Common myeloid progenitor, CD34-positive (primary cell): ENCODE measurements at regions not wholly inside any gene's neighbourhood (a gene's known extent, or its start where the extent isn't known, plus 50 kb on each side); places are given as distances from the start of the nearest gene placed in this dataset.
A peak's percentile ranks its signal among the peaks of the same experiment; 100 is the strongest.
"Not testable (repeated sequence)": the region's sequence is repeated elsewhere in the genome, so short reads cannot be mapped to it uniquely, and the experiment has no call there.

Source experiments
- CTCF ChIA-PET: fragments of 350-600 bp; sonication (Branson Sonifier 250); formaldehyde crosslinking; loops from one replicate; lab custom pipeline; 2021; ENCODE audit warnings: antibody characterized with exemption; lab: Charles Lee
- POLR2A ChIA-PET: fragments of 350-600 bp; sonication (Branson Sonifier 250); formaldehyde crosslinking; loops from one replicate; lab custom pipeline; 2021; ENCODE audit warnings: antibody characterized with exemption; lab: Charles Lee
- DNase-seq, 3 donors: peaks; one replicate each; pipeline versions ENCODE4 v3.0.0 to v3.0.0-alpha.2; 2013
- H3K27ac ChIP-seq, 2 experiments: 1 replicate in 1 of 2; 2 replicates in 1 of 2; pipeline ENCODE4 v1.7.0; 2013; ENCODE audit warnings: inconsistent platforms in 2 of 2, low read length in 2 of 2, mild to moderate bottlenecking in 2 of 2, low read depth in 1 of 2, moderate library complexity in 1 of 2; ENCODE audit not compliant: severe bottlenecking in 2 of 2, insufficient read depth in 1 of 2, poor library complexity in 1 of 2
- H3K27me3 ChIP-seq, 5 experiments: replicated peaks in 2 of 5; 1 replicate in 3 of 5; 2 replicates in 2 of 5; pipeline versions ENCODE4 v1.6.1 to v1.7.0; 2013; ENCODE audit warnings: low read length in 4 of 5, mild to moderate bottlenecking in 2 of 5, moderate library complexity in 2 of 5, inconsistent platforms in 1 of 5; ENCODE audit not compliant: insufficient read depth in 5 of 5, control insufficient read depth in 4 of 5
- H3K36me3 ChIP-seq, 4 experiments: 1 replicate in 2 of 4; 2 replicates in 2 of 4; pipeline versions ENCODE4 v1.6.1 to v1.7.0; 2013; ENCODE audit warnings: low read length in 3 of 4, control low read depth in 1 of 4, mild to moderate bottlenecking in 1 of 4; ENCODE audit not compliant: control insufficient read depth in 4 of 4, insufficient read depth in 4 of 4
- H3K4me1 ChIP-seq, 4 experiments: 1 replicate in 3 of 4; 2 replicates in 1 of 4; pipeline versions ENCODE4 v1.6.1 to v1.7.1; 2013; ENCODE audit warnings: low read length in 3 of 4, mild to moderate bottlenecking in 3 of 4, control low read depth in 1 of 4, inconsistent platforms in 1 of 4, moderate library complexity in 1 of 4; ENCODE audit not compliant: control insufficient read depth in 4 of 4, insufficient read depth in 4 of 4; ENCODE audit errors: control extremely low read depth in 1 of 4
- H3K4me3 ChIP-seq, 7 experiments: 1 replicate in 4 of 7; 2 replicates in 3 of 7; pipeline versions ENCODE4 v1.5.1 to v1.7.0; 2013; ENCODE audit warnings: mild to moderate bottlenecking in 7 of 7, low read length in 6 of 7, moderate library complexity in 6 of 7, inconsistent platforms in 2 of 7, low read depth in 2 of 7, control low read depth in 1 of 7; ENCODE audit not compliant: insufficient read depth in 4 of 7, control insufficient read depth in 1 of 7; ENCODE audit errors: extremely low read depth in 1 of 7
- H3K9me3 ChIP-seq, 5 experiments: 1 replicate in 4 of 5; 2 replicates in 1 of 5; pipeline versions ENCODE4 v1.6.1 to v1.7.1; 2013; ENCODE audit warnings: low read length in 4 of 5, mild to moderate bottlenecking in 2 of 5, inconsistent platforms in 1 of 5, low read depth in 1 of 5, moderate library complexity in 1 of 5; ENCODE audit not compliant: control insufficient read depth in 4 of 5, insufficient read depth in 2 of 5; ENCODE audit errors: control extremely low read depth in 1 of 5
- WGBS: methylation state at CpG from one replicate; pipeline ENCODE4 v1.1.5; 2013; ENCODE audit not compliant: insufficient coverage; 5-methylcytosine and 5-hydroxymethylcytosine counted together

DNA sequence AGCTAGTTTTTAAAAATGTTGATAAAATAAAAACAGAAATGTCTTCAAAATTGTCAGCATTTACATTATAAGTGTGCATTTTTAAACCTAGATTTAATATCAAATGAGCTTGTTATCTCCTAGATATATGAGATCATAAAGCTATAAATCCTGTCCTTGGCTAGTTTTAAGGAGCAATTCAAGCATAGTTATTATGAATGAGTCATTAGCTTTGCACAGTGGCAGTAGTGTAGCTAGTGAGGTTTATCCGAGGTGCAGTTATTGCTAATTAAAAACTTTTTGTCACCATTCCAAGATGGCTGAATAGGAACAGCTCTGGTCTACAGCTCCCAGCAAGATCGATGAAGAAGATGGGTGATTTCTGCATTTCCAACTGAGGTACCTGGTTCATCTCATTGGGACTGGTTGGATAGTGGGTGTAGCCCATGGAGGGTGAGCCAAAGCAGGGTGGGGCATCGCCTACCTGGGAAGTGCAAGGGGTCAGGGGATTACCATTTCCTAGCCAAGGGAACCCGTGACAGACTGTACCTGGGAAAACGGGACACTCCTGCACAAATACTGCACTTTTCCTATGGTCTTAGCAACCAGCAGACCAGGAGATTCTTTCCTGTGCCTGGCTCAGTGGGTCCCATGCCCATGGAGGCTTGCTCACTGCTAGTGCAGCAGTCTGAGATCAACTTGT lies 108.8 kb upstream of the SYNCRIP start:
- no peak for DNase-seq
- ChIA-PET CTCF (no interaction called here), POLR2A (no interaction called here)
- no peaks in the 10 kb centered on the region for H3K9me3 ChIP-seq
- H3K36me3 ChIP-seq, result no peaks in the 10 kb centered on the region
- 97% methylated on average over 4 of the region's 5 CpGs for WGBS
- H3K4me3 ChIP-seq, result no peak overlapping the region
- no peaks in the 10 kb centered on the region for H3K4me1 ChIP-seq
- peaks cover 0 to 2% (median 0%) of the 10 kb centered on the region in 5 experiments for H3K27me3 ChIP-seq
- no peak overlapping the region for H3K27ac ChIP-seq

DNA sequence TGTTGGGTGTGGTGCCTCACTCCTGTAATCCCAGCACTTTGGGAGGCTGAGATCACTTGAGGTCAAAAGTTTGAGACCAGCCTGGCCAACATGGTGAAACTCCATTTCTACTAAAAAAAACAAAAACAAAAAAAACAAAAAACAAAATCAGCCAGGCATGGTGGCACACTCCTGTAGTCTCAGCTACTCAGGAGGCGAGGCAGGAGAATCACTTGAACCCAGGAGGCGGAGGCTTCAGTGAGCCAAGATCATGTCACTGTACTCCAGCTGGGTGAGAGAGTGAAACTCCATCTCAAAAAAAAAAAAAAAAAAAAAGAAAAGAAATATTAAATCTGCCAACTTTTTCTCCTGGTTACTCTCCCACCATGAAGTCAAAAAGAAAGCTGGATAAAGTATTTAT lies 107.5 kb upstream of the SYNCRIP start:
- H3K36me3 ChIP-seq, H3K4me1 ChIP-seq, H3K27me3 ChIP-seq, CTCF ChIA-PET, H3K9me3 ChIP-seq, H3K4me3 ChIP-seq, H3K27ac ChIP-seq, POLR2A ChIA-PET, DNase-seq: not testable (repeated sequence)
- no CpG with 5 or more reads among the region's 2 CpGs for WGBS

DNA sequence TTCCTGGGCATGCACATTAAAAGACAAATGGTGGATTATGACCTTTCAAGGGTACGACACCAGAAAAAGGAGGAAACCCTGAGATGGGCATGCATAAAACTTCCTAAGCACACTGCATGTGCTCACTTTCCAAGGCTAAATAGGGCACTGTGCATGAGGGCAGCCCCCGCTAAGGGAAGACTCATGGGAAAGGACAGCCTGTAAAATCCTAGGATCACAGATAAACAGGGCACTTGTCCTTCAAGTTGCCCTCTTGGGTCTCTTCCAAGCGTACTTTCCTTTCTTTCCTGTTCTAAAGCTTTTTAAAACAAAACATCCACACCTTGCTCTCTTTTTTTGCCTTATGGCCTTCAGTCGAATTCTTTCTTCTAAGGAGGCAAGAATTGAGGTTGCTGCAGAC lies 106.5 kb upstream of the SYNCRIP start:
- POLR2A ChIA-PET, result no interaction called here
- 97% methylated on average over 3 of the region's 4 CpGs for WGBS
- Histone ChIP-seq H3K9me3 (no peaks in the 10 kb centered on the region), H3K4me3 (no peak overlapping the region), H3K27ac (no peak overlapping the region), H3K36me3 (no peaks in the 10 kb centered on the region), H3K4me1 (no peaks in the 10 kb centered on the region), H3K27me3 (peaks cover 0 to 2% (median 0%) of the 10 kb centered on the region in 5 experiments)
- CTCF ChIA-PET, result no interaction called here
- DNase-seq, result no peak

DNA sequence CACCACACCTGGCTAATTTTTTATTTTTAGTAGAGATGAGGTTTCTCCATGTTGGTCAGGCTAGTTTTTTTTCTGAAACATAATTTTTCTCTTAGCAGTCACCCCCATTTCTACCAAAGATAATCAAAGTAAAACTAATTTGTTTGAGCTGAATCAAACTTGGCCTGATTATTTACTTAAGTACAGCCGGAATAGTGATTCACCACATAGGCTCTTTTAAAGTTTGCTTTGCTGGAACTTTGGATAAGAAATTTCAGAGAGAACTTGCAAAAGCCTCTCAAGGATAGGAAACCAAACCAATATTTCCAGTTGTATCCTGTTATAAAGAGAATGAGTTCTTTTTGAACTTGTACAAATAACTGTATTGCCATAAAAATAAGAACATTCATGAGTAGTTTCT lies 105.0 kb upstream of the SYNCRIP start:
- H3K36me3 ChIP-seq, result no peaks in the 10 kb centered on the region
- H3K27ac ChIP-seq, result no peak overlapping the region
- H3K9me3 ChIP-seq, result no peaks in the 10 kb centered on the region
- H3K4me1 ChIP-seq, result no peaks in the 10 kb centered on the region
- ChIA-PET POLR2A (no interaction called here), CTCF (no interaction called here)
- no peak overlapping the region for H3K4me3 ChIP-seq
- no peak for DNase-seq
- 100% methylated on average over 1 of the region's 1 CpG for WGBS
- peaks cover 0 to 2% (median 0%) of the 10 kb centered on the region in 5 experiments for H3K27me3 ChIP-seq

DNA sequence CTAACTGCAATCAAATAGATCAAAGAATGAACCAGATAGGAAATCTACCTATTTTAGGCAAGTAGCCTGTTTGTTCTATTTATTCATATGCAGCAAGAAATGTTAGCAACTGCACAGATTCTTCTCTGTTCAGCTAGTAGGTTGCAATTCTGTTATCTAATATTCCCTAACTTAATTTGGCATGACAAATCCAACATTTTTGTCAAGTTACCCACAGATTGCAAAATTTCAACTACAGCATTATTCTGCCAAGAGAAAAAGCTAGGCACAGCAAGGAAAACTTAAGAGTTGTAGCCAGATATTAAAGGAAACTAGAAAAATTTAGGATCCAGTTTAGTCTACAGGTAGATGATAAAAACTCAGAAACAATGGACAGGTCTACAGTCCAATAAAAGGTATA lies 104.4 kb upstream of the SYNCRIP start:
- DNase-seq, result no peak
- no peaks in the 10 kb centered on the region for H3K36me3 ChIP-seq
- no peak overlapping the region for H3K4me3 ChIP-seq
- ChIA-PET CTCF (no interaction called here), POLR2A (no interaction called here)
- no peak overlapping the region for H3K27ac ChIP-seq
- H3K9me3 ChIP-seq, result no peaks in the 10 kb centered on the region
- H3K4me1 ChIP-seq, result no peaks in the 10 kb centered on the region
- H3K27me3 ChIP-seq, result peaks cover 0 to 2% (median 0%) of the 10 kb centered on the region in 5 experiments

DNA sequence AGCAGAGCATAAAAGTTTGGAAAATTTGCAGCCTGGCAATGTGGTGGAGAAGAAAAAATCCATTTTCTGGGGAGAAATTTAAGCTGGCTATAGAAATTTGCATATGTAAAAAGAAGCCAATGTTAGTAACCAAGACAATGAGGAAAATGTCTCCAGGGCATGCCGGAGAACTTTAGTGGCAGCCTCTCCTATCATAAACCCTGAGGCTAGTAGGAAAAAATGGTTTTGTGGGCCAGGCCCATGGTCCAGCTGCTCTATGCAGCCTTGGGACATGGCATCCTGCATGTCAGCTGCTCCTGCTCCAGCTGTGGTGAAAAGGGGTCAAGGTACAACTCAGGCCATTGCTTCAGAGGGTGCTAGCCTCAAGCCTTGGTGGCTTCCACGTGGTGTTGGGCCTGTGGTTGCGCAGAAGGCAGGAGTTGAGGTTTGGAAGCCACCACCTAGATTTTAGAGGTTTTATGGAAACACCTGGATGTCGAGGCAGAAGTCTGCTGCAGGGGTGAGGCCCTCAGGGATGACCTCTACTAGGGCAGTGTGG lies 101.8 kb upstream of the SYNCRIP start:
- no peak for DNase-seq
- ChIA-PET CTCF (no interaction called here), POLR2A (no interaction called here)
- H3K36me3 ChIP-seq, result no peaks in the 10 kb centered on the region
- H3K27ac ChIP-seq, result no peak overlapping the region
- H3K27me3 ChIP-seq, result peaks cover 0 to 2% (median 0%) of the 10 kb centered on the region in 5 experiments
- 90% methylated on average over 4 of the region's 4 CpGs for WGBS
- H3K4me1 ChIP-seq, result no peaks in the 10 kb centered on the region
- H3K4me3 ChIP-seq, result no peak overlapping the region
- H3K9me3 ChIP-seq, result no peaks in the 10 kb centered on the region

DNA sequence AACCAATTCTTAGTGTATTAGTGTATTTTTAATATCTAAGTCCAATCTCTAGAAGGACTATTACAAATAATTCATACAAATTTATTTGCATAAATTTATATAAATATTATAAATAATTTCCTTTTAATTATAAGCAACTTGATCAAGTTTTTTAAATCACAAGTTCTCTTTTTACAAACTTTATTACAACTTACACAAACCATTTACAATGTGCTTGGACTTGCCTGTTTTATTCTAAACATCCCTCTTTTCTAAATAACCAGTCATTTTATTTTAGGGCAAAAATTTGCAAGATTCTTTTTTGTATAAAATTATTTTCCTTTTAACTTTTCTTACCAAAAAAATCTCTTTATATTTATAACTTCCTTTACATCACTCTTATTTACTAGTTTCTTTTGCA lies 83.5 kb upstream of the SYNCRIP start:
- Histone ChIP-seq H3K9me3 (peaks cover 0 to 7% (median 5%) of the 10 kb centered on the region in 5 experiments), H3K27me3 (no peaks in the 10 kb centered on the region), H3K36me3 (no peaks in the 10 kb centered on the region), H3K27ac (no peak overlapping the region), H3K4me3 (no peak overlapping the region), H3K4me1 (no peaks in the 10 kb centered on the region)
- peak in 1 of 3 donors; percentile 2 for DNase-seq
- POLR2A ChIA-PET, result no interaction called here
- CTCF ChIA-PET, result no interaction called here
